OCI-M1 (cell line): ENCODE measurements at regions not wholly inside any gene's neighbourhood (a gene's known extent, or its start where the extent isn't known, plus 50 kb on each side); places are given as distances from the start of the nearest gene placed in this dataset.

ENCODE experiments used
- DNase-seq: peaks from one replicate; lab custom pipeline; 2025; lab: John Stamatoyannopoulos, UW

GRCh38 chr2:118565786-118566540 is 281.5 kb downstream of the EN1 start:
- DNase-seq = no peak

GRCh38 chr2:118565301-118565700 is 282.1 kb downstream of the EN1 start:
- DNase-seq = no peak

GRCh38 chr2:118562144-118562543 is 285.3 kb downstream of the EN1 start:
- DNase-seq = no peak

GRCh38 chr2:118558846-118559245 is 288.6 kb downstream of the EN1 start:
- no peak for DNase-seq

- DNase-seq = no peak
These were observed 289.7 kb downstream of the EN1 start for GRCh38 chr2:118557791-118558190.

- no peak for DNase-seq
These were observed 290.4 kb downstream of the EN1 start for GRCh38 chr2:118557016-118557415.

GRCh38 chr2:118554616-118555015 is 292.8 kb downstream of the EN1 start:
- peak; percentile 2 for DNase-seq

- DNase-seq = no peak
These were observed 297.9 kb downstream of the EN1 start for GRCh38 chr2:118549503-118549902.

- DNase-seq = no peak
These were observed 298.5 kb downstream of the EN1 start for GRCh38 chr2:118548880-118549488.

GRCh38 chr2:118539290-118539689 is 308.2 kb downstream of the EN1 start:
- DNase-seq = peak; percentile 14

- no peak for DNase-seq
These were observed 311.1 kb downstream of the EN1 start for GRCh38 chr2:118536306-118536705.

- DNase-seq = no peak
These were observed 311.6 kb downstream of the EN1 start for GRCh38 chr2:118535818-118536212.

GRCh38 chr2:118535171-118535817 is 312.2 kb downstream of the EN1 start:
- no peak for DNase-seq

GRCh38 chr2:118530976-118531375 is 316.5 kb downstream of the EN1 start:
- no peak for DNase-seq

- peak; percentile 3 for DNase-seq
These were observed 317.4 kb downstream of the EN1 start for GRCh38 chr2:118529908-118530599.

GRCh38 chr2:118527571-118527970 is 319.9 kb downstream of the EN1 start:
- DNase-seq = no peak

- no peak for DNase-seq
These were observed 322.1 kb downstream of the EN1 start for GRCh38 chr2:118525346-118525745.

- no peak for DNase-seq
These were observed 322.5 kb downstream of the EN1 start for GRCh38 chr2:118524911-118525310.

GRCh38 chr2:118523761-118524160 is 323.7 kb downstream of the EN1 start:
- DNase-seq = no peak

- no peak for DNase-seq
These were observed 325.5 kb downstream of the EN1 start for GRCh38 chr2:118521960-118522359.

GRCh38 chr2:118521272-118521671 is 326.2 kb downstream of the EN1 start:
- no peak for DNase-seq

- no peak for DNase-seq
These were observed 327.2 kb downstream of the EN1 start for GRCh38 chr2:118520246-118520645.

GRCh38 chr2:118519511-118519910 is 327.9 kb downstream of the EN1 start:
- DNase-seq = no peak
